NCI-H2029 (cell line): ENCODE measurements at regions not wholly inside any gene's neighbourhood (a gene's known extent, or its start where the extent isn't known, plus 50 kb on each side); places are given as distances from the start of the nearest gene placed in this dataset.
"Not testable (repeated sequence)": the region's sequence is repeated elsewhere in the genome, so short reads cannot be mapped to it uniquely, and the experiment has no call there.

Experiments
- DNase-seq: peaks from one replicate; lab custom pipeline; 2025; lab: John Stamatoyannopoulos, UW

DNA sequence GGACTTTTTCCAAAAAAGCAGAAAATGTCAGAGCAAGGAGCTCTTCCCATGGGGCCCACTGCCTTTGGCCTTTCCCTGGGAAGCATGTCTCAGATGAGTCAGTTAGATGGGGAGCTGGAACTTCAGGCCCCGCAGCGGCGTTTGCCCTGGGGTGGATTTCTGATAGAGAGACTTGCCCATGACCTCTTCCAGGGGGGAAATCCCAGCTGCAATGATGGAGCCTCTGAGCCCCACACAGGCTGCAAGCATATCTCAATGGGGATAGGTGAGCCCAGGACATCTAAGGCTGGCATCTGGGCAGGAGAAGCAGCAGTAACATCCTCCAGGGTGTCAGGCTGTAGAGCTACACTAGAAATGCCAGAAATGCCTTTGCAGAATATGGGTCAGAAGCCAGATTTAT, 269.2 kb upstream of the TCERG1L start:
- no peak for DNase-seq

DNA sequence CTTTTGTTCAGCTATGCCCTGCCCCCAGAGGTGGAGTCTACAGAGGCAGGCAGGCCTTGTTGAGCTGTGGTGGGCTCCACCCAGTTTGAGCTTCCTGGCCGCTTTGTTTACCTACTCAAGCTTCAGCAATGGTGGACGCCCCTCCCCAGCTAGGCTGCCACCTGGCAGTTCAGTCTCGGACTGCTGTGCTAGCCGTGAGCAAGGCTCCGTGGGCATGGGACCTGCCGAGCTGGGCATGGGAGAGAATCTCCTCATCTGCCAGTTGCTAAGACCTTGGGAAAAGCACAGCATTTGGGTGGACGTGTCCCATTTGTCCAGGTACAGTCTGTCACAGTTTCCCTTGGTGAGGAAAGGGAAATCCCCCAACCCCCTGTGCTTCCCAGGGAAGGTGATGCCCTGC, 270.0 kb upstream of the TCERG1L start:
- not testable (repeated sequence) for DNase-seq

DNA sequence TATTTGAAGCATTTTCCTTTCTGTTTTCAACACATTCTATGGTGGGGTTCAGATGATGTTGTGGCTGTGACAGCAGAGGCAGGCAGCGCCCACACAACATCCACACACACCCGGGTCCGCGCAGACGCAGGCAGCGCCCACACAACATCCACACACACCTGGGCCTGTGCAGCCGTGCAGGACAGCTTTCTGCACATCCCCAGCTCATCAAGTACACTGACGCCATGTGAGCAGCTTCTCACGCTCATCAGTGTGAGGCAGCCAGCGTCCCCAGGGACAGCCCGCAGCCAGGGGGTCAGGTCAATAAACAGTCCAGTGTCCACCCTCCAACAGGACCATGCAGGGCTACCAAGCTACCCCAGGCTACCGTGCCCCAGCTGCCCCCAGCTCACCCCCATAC, 272.8 kb upstream of the TCERG1L start:
- no peak for DNase-seq

DNA sequence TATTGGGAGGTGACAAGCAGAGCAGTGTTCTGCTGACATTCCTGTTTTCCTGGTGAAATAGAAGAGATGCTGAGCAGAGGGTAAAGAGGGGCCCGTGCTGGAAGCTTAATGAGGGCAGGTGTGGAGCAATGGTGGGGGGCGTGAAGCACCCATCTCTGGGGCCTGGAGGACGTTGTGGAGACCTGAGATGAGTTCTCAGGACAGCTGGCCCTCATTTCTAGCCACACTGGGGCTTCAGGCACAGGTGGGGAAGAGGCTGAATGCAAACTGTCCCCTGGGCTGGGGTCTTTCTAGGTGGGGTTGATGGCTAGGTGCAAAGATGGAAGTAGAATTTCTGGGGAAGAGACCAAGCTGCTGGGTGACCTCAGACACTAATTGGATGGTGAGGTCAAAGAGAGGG, 274.2 kb upstream of the TCERG1L start:
- no peak for DNase-seq

DNA sequence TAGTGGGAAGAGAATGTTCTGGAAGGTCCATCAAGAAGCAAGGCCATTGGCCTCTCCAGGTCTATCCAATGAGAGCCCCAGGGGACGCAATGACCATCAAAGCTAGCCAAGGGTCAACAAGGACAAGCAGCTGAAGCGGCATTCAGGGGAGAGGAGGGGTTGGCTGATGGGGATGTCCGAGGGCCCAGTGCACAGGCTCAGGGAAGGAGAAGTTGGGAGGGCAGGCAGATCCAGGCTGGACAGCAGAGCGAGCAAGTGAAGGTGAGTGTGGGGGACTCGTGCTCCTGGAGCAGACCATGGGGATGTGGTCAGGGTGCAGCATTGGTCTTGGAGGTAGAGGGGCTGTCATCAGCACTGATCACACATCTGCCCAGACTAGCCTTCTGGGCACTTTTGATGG, 275.4 kb upstream of the TCERG1L start:
- no peak for DNase-seq

DNA sequence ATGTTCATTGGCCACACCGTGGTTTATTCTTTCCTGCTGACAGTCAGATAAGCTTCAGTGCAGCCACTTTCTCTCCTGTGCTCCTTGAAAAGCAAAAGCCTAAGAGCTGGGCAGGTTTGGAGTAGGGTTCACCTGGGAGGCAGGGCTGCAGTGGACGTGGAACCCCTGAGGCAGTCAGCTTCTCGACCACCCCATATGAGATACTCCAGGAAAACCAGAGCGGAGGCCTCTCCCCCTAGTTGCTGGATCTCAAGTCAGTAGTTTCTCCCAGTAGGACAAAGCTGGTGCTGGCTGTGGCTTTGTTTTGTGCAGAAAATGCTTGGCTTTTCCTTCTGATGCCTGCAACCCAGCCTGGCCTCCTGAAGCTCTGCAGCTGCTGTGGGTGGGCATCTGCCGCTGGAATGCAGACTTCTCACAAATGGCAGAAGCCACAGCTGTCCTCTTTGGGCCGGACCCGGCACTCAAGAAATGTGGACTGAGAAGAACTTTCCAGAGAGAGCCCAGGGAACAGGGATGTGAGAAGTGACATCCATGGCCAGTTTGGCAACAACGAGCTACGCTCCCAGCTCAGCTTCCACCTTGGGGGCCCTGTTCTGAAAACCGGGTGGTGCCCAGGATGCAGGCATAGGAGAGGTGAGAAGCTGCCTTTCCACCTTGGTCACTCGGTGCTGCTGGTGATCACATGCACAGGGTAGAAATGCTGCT, 276.6 kb upstream of the TCERG1L start:
- DNase-seq, result no peak

DNA sequence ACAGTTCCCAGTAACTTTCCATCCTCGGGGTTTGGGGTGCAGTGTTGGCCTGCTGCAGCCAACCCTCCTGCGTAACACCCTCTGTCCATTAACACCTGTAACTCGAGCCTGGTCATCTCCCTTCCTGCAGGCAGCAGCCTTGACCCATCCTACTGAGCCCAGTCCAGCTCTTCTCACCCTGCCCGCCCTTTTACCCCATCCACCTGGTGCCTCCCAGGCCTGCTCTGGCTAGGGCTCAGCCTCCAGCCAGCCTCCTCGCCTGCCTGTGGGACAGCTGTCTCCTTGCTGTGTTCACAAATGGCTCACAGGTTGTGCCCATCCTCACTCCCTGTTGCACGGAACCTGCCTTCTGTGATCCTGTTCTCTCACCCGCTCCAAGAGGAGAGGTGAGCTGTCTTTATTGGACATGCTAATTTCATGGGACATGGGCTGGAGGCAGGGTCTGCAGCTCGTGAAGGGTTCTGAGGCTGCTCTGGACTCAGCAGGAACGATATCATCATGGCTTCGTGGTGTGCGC, 277.2 kb upstream of the TCERG1L start:
- no peak for DNase-seq

DNA sequence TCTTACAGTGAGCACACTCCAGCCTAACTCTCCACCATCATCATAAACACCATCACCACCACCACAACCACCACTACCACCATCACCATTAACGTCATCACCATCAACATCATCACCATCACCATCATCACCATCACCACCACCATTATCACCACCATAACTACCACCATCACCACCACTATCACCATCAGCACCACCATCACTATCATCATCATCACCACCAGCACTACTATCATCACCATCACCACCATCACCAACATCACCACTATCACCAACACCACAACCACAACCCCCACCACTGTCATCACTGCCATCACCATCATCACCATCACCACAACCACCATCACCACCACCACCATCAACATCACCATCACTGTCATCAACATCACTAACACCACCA, 279.0 kb upstream of the TCERG1L start:
- no peak for DNase-seq

DNA sequence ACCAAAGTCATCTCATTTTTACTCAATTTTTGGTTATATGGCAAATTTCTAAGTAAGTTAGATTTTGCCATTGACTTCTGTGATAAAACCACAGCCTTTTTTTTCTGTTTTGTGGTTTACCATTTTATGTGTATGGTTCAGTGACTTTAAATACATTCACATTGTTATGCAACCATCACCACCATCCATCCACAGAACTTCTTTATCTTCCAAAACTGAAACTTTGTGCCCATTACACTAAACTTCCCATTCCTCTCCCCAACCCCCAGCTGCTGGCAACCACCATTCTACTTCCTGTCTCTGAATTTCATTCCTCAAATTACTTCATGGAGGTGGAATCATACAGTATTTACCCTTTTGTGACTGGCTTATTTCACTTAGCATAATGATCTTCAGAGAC, 280.4 kb upstream of the TCERG1L start:
- no peak for DNase-seq

DNA sequence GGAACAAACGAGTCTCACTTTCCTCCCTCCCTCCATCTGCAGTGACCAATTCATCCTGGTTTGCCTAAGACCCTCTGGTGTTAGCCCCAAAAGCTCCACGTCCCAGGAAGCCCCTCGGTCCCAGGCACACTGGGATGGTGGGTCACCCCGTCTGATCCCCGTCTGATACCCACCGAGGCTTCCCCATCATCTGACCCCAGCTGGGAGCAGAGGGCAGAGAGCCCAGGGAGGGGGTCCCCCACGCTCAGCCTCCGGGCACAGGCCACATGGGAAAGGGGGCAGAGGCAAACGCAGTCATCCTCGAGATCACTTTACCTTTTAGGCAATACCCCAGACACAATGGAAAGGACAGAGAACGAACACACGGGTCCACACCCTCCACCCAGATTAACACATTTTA, 291.6 kb upstream of the PPP2R2D start:
- DNase-seq, result no peak

DNA sequence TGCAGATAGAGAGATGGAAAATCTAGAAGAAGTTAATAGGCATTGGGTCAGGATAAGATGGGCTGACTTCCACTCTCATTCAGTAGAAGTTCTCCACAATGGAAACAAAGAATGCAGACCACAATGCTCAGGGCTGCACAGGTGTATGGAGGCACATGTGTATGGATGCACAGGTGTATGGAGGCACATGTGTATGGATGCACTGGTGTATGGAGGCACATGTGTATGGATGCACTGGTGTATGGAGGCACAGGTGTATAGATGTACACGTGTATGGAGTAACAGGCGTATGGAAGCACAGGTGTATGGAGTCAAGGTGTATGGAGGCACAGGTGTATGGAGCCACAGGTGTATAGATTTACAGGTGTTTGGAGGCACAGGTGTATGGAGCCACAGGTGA, 285.7 kb upstream of the PPP2R2D start:
- no peak for DNase-seq

DNA sequence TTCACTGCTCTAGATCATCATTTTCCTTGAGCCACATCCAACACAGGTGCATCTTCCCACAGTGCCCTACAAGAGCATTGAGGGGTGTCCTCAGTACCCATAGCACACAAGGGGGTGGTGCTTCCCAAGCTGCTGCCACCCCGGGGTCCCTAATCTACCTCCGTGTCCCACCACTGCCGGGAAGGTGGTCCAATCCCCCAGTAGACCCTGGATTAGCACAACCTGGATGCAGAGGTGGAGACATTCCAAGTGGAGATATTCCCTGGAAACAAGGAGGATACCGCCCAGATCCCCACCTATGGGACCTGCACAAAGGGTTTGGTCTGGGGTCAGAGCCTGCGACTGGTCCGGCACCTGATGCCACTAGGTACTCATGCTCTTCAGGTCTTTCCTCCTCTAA, 284.8 kb upstream of the PPP2R2D start:
- DNase-seq, result no peak

DNA sequence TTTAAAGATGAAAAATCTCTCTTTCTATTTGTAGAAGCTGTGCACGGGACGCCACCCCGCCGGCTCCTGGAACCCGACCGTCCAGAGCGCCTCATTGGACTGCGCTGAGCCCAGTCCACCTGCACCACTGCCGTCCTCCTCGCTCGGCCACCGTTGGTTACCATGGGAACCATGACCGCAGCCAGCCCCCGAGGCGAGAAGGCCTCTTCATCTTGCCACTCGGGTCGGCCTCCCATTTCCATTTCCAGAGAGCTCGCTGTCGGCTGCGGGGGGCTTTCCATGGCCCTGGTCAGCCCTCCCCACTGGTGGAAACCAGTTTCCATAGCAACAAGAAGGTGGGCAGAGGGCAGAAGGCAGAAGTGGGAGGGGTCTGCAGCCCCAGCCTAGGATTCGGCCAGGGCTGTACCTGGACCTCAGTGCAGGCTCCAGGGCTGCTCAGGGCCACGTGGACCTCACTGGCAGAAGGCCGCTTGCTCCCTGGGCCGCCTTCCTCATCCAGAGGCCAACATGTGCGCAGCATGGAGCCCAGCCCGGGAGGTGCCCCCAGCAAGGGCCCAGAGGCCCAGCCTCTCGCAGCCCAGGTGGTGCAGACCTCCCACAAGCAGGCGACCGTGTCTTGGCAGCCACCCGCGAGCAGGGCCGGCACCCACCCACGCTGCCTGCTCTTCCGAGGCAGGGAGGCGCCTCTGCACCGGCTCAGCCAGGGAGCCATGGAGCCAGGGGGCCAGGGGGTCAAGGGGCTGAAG, 283.5 kb upstream of the PPP2R2D start:
- no peak for DNase-seq

DNA sequence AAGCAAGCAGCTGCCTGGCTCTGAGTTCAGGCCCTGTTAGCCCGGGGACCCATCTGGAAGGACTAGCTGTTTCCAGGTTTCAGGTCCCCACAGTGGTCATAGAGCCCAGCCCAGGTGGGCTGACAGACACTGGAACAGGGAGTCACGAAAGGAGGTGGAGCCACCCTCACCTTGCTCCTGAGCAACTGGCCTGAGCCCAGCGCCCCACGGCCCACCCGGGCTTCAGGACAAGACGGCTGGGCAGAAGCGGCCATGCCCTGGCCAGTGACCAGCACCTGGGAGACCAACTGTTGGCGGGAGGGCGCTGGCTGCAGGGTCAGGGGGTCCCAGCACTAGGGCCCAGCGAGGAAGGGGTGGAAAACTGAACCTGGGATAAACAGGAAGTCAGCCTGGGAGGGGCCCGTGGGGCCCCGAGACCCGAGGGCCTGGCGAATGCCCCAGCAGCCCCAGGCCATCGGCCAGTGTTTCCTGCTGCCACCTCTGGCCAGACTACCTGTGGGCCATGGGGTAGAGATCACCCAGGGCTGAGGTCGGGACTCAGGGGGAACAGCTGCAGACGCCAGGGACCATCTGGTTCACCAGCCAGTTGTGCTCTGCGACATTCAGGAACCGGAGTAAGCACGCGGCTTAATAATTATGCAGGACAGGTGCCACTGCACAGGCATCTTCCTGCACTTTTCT, 282.1 kb upstream of the PPP2R2D start:
- no peak for DNase-seq

DNA sequence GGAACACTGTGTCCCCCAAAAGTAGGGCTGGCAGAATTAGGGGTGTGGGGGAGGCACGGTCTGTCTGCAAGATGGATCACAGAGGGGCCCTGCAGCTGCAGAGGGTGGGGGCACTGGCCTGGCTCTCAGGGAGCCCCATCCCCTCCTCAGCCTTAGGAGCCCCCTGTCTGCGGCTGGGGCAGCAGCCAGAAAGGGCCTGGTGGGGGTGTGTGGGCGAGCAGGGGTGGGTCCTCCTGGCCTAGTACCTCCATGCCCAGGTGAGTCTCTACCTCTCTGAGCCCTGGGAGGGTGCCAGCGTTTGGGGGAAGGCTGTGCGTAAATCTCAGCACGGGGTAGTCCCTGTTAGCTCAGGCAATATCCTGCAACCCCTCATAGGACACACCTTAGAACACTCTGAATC, 280.5 kb upstream of the PPP2R2D start:
- no peak for DNase-seq

DNA sequence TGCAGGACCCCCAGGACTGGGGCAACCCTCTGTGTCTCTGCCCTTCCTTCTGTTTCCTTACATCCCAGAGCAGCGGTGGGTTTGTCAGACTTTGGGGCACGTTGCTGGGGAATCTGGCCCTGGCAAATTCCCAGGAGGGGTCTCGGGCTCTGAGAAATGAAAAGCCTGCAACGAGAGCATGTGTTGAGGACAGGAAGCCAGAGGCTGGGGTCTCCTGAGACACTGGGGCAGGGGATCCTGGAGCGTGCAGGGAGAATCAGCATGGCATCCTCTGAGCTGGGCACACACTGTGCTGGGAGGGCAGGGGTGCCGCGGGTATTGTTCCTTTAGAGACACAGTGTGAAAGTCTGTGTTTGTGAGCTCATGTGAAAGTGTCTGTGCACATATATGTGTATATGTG, 279.9 kb upstream of the PPP2R2D start:
- no peak for DNase-seq

DNA sequence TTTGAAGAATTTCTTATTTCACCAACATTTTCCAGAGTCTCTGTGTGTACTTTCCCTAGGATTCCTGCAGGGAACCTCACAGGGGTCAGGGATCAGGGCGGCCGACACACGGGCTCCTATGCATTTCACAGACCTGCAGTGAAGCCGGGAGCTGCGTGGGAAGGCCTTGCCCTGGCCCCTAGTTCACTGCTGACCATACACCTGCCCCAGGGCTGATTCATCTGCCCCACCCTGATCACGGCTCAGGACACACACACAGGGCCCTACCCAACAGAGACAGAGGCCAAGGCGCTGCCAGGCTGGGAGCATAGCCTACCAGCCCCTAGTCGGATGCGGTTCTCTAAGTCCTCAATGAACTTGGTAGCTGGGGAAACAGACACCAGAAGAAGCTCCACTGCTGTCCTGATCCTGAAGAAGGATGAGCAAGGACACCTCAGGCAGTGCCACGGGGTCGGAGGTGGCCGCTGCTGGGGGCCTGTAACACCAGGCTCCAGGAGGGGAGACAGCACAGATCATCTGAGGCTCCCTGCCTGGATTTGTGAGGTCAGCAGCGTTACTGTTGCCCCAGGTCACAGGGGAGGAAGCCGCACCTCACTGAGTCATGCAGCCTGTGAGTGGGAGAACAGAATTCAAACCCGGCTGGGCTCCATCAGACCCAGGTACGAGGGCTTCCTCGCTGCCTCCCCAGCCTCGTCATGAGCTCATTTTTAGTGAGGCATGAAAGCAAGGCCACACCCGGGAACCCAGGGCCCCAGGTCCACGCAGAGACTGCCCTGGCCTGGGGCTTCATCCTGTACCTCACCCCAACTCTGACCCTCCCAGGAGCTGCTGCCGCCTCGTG, 278.8 kb upstream of the PPP2R2D start:
- no peak for DNase-seq

DNA sequence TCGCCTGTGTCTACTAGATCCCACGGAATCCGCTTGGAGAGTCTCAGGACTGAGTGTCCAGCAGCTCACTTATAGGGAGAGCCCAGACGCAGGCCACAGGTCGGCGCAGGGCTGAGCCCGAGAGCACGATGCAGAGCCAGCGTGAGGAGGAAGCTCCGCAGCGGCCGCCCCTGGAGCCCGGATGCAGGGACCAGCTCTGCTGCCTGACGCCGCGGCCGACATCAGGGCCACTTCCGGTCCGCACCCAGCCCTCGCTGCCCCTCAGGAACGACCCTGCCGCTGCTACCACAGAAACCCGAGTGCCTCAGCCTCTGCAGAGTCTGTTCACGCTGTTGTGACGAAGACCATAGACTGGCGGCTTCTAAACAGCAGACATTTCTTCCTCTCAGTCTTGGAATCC, 275.8 kb upstream of the PPP2R2D start:
- no peak for DNase-seq

DNA sequence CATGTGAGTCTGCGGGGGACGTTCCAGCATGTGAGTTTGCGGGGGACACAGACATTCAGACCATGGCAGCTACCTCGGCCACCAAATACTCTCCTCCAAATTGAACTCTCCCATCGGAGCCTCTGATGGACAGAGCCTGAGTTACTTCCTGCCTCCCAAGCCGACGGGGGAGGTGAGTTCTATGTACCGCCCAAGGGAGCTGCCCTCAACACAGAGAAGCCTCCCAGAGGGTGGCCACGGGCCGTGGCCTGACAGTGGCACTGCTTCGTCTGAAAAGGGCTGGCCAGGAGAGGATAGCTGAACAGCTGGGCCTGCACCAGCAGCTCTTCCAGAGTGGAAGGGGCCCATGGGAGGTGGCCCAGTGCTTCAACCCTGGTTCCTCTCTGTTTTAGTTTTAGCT, 274.5 kb upstream of the PPP2R2D start:
- DNase-seq, result no peak

DNA sequence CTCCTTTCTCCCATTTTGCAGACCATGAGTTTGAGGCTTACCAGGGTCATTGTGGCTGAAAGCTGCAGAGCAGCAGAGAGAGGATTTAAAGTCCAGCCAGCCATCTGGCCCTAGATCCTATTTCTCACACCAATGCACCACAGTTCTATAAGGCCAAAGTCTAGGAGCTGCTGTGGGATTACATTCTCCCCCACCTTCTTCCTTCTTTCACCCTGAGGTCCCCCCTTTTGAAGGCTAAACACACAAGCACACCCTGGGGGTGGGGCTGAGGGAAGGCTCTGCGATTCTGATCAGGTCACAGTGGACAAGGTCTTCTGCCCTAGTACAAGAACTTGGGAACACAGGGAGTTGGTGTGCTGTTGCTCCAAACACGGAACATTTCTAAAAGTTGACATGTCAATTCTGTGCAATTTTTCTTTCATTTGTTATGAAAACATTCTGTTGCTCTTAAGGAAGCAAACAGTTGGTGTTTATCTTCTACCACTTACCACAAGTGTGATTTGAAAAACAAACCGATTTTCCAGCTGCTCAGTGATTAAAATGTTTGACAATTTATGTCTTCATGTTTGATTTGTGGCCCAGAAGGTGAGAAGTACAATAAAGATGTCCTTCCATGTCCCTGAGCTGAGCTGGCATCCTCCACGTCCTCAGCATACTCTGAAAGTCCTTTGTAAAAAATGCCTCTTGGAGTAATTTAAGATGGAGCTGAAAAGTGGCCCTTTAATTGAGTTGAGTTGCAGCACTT, 271.6 kb upstream of the PPP2R2D start:
- DNase-seq, result no peak

DNA sequence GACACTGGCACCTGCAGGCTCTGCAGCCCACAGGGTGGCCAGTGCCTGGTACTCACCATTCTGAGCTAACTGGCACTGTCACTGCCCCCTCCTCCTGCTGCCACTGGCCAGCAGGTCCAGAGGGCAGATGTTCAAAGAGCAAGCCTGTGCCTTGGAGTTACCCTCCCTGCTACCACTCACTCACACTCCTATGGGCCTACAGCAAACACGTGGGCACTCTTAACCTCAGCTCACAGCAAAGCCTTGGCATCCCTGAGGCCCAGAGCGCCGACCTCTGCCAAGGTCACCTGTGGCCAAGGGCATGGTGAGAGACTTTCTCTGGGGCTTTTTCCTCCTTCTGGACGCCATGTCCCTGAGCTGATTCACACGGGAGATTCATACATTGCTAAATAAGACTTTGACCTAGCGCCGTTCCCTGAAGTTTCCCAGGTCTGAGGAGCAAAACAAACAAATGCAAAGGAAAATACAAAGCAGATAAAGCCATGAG, 270.0 kb upstream of the PPP2R2D start:
- no peak for DNase-seq
